GM19438 (cell line): ENCODE measurements at regions not wholly inside any gene's neighbourhood (a gene's known extent, or its start where the extent isn't known, plus 50 kb on each side); places are given as distances from the start of the nearest gene placed in this dataset.

Source experiments
- ATAC-seq: cut with Tn5 transposase; IDR thresholded peaks from one replicate; pipeline ENCODE4 v1.9.1; 2021; ENCODE audit warnings: low read depth; ENCODE audit not compliant: unreplicated experiment

- no peak for ATAC-seq
These were observed 74.4 kb upstream of the SMIM36 start for GRCh38 chr17:55585629-55586028.

- no peak for ATAC-seq
These were observed 73.6 kb upstream of the SMIM36 start for GRCh38 chr17:55584861-55585260.

- no peak for ATAC-seq
These were observed 72.9 kb upstream of the SMIM36 start for GRCh38 chr17:55584055-55584685.

GRCh38 chr17:55582897-55583296, 71.6 kb upstream of the SMIM36 start:
- ATAC-seq = no peak

DNA sequence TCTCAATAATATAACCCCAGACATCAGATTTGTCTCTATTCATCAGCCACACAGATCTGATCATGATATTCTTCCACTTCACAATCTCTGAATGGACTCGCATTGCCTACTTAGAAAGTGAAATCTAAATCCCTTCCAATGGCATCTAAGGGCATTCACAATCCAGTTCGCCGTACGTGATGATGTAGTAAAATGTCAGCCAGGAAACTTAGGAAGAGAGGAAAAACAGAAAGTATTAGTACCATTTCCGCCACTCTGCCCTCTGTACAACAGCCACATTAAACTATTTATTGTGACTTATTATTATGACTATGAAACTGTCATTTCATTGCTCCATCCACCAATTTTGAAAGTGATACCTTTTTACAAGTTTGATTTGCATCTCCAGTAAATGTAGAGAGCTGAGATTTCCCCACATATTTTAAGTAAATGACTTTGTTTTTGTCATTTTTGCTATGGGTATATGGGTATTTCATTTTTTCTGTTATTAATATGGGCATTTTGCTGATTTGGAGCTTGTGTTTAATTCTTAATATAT, 69.4 kb upstream of the SMIM36 start:
- no peak for ATAC-seq

DNA sequence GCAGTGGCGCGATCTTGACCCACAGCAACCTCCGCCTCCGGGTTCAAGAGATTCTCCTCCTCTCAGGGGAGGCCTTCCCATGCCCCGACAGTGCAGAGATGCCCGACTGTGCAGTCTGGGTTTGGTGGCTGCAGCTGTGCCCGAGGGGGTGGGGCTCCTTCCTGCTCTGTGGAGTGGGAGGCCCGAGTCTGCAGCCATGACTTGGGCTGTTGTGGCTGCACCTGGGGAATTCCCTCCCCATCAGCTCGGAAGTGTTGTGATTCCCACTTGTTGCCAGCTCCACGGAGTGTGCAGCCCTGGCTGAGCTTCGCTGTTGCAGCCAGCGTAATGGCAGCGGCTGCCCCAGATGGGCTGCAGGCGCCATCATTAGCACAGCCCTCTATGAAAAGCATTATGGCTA, 66.4 kb upstream of the SMIM36 start:
- ATAC-seq = peak; percentile 34

DNA sequence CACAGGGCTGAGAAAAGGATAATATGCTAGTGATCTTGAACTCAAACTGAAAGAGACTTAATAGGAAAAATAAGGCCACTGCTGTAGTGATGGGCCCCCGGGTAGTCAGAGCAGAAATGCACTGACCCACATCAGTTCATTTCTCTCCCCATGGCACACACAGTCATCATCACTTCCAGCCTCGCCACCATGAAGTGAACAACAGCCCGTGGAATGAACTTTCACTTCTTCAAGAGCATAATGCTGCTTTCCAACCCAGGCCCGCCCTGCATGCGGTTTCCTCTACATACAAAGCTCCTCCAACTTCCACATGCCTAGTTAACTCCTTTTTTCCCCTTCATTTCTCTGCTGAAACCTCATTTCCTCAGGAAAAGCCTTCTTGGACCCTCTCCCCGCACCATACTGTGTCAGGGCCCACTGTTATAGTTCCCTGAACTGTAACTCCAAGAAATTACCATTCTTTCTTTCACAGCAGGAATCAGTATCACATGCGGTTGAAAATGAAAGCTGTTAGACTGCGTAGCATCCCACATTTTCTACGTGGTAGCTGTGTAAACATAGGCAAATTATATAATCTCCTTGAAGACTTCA, 65.8 kb upstream of the SMIM36 start:
- peak; percentile 67 for ATAC-seq

GRCh38 chr17:55576237-55576995, 65.2 kb upstream of the SMIM36 start:
- ATAC-seq = peak; percentile 12

DNA sequence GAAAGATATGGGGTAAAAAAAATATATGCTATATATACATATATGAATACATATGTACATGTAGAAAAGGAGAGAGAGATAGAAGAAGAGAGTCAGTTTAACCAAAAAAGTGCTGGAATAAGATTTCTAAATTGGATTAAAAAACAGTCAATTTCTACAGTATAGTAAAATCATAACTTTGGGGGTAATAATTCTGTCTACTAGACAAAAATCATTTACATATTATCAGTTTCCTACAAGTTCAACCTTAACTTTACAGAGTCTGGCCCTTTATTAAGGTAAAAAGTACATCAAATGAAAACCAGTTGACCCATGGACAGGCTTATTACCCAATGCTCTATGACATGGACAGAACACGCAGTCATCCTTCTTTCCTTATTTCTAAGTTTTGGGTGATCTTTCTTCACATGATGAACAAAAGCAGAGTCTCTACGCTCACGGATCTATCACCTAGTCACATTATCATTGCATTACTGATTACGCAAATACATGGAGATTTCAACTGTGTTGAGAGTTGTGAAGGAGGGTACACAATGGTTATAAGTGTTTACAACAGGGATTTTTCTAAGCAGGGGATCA, 63.9 kb upstream of the SMIM36 start:
- no peak for ATAC-seq

- no peak for ATAC-seq
These were observed 61.3 kb upstream of the SMIM36 start for GRCh38 chr17:55572599-55572998.

- ATAC-seq = no peak
These were observed 60.9 kb upstream of the SMIM36 start for GRCh38 chr17:55572139-55572538.

DNA sequence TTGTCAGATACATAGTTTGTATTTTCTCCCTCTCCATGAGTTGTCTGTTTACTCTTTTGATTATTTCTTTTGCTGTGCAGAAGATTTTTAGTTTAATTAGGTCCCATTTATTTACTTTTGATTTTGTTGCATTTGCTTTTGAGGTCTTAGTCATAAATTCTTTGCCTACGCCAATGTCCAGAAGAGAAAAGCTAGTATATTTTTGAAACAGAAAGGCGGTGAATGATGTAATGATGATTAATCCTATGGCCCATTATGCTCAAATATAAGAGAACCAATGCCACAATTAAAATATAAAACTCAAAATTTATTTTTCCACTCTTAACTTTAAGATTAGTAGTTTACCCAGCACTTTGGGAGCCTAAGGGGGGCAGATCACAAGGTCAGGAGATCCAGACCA, 59.8 kb upstream of the SMIM36 start:
- ATAC-seq = no peak

- ATAC-seq = no peak
These were observed 59.1 kb upstream of the SMIM36 start for GRCh38 chr17:55570391-55570790.

- ATAC-seq = no peak
These were observed 56.3 kb upstream of the SMIM36 start for GRCh38 chr17:55567240-55568214.

GRCh38 chr17:55564081-55564480, 52.8 kb upstream of the SMIM36 start:
- no peak for ATAC-seq

GRCh38 chr17:55563363-55563762, 52.1 kb upstream of the SMIM36 start:
- no peak for ATAC-seq

- ATAC-seq = no peak
These were observed 50.8 kb upstream of the SMIM36 start for GRCh38 chr17:55561973-55562495.

GRCh38 chr17:55561316-55561972, 50.2 kb upstream of the SMIM36 start:
- no peak for ATAC-seq
